ENCODE measurements at regions not wholly inside any gene's neighbourhood (a gene's known extent, or its start where the extent isn't known, plus 50 kb on each side); places are given as distances from the start of the nearest gene placed in this dataset.
A peak's percentile ranks its signal among the peaks of the same experiment; 100 is the strongest.

DNA sequence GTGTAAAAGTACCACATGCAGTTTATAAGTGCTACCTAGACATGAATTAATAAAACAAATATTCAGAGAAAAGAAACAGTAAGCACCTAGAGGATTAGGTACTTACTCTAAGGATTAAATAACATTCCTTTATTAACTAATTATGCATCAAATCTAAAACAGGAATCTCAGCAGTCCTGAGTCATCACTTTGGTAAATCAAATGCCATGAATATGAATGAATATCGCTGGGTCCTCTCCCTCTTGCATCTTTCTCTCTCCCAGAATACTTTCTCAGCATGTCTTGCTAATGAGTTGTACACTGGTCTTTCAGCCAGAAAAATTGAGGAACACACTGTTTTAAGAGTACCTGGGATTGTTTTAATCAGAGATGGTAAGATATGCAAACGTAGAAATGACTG lies 225.5 kb upstream of the NFE2L3 start:
- intact Hi-C loops (cut with DNase I): no loop called here
- ATAC-seq: no peak
- WGBS, 2 donors: 78 to 80% methylated on average over 2 of the region's 2 CpGs

DNA sequence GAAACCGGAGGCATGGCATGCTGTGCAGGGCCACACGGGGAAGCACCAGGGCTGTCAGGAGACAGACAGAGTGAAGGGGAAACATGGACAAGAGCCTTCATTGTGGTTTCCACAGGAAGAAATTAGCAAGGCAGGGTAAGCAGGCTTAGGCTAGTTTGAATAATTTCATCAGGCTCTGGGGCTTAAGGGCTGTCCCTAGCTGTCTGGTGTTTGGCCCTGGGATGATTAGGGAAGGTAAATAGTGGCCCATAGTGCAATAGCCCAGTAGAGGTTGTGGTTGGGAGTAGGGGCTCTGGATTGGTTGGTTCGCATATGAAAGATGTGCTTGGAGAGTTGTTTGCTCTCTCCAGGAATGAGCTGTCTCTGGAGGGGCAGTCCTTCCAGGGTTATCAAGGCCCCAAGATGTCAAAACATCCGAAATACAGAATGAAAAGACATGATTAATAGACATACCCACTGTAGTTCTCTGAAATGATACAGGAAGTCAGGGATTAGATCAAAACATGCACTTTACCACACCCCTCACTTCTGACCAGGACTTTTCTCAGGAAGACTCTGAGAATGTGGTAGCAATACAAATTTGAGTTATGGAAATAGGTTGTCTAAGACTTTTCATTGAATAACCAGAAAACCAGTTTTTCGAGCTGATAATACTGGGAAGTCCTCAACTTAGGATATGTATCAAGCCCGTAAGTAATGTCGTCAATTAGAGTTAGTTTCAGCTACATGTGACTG lies 224.9 kb upstream of the NFE2L3 start:
- no peak for DNase-seq
- FAIRE-seq: no peak
- 84 to 86% methylated on average over 7 of the region's 7 CpGs for WGBS, 2 donors
- H3K9me3 ChIP-seq: no peaks in the 10 kb centered on the region
- no peaks in the 10 kb centered on the region for H3K36me3 ChIP-seq
- H3K4me3 ChIP-seq: no peak overlapping the region
- TF ChIP-seq, protein P1, sequence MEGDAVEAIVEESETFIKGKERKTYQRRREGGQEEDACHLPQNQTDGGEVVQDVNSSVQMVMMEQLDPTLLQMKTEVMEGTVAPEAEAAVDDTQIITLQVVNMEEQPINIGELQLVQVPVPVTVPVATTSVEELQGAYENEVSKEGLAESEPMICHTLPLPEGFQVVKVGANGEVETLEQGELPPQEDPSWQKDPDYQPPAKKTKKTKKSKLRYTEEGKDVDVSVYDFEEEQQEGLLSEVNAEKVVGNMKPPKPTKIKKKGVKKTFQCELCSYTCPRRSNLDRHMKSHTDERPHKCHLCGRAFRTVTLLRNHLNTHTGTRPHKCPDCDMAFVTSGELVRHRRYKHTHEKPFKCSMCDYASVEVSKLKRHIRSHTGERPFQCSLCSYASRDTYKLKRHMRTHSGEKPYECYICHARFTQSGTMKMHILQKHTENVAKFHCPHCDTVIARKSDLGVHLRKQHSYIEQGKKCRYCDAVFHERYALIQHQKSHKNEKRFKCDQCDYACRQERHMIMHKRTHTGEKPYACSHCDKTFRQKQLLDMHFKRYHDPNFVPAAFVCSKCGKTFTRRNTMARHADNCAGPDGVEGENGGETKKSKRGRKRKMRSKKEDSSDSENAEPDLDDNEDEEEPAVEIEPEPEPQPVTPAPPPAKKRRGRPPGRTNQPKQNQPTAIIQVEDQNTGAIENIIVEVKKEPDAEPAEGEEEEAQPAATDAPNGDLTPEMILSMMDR (IDR thresholded peaks at IDR 0.05): no peak
- no peak overlapping the region for H3K27ac ChIP-seq
- H3K27me3 ChIP-seq: no peaks in the 10 kb centered on the region
- ATAC-seq: no peak
- intact Hi-C loops (cut with DNase I): no loop called here
- H3K4me1 ChIP-seq: peaks cover 0 to 9% (median 0%) of the 10 kb centered on the region in 3 donors

More for the DNA sequence above, 225.5 kb upstream of the NFE2L3 start:
- DNase-seq (no peak), FAIRE-seq (no peak)
- no peak overlapping the region for H3K4me3 ChIP-seq
- H3K36me3 ChIP-seq: no peaks in the 10 kb centered on the region
- H3K9me3 ChIP-seq: no peaks in the 10 kb centered on the region
- H3K27ac ChIP-seq: no peak overlapping the region
- TF ChIP-seq, protein P1 (IDR thresholded peaks at IDR 0.05): no peak
- H3K4me1 ChIP-seq: peaks cover 0 to 9% (median 0%) of the 10 kb centered on the region in 3 donors
- H3K27me3 ChIP-seq: no peaks in the 10 kb centered on the region

DNA sequence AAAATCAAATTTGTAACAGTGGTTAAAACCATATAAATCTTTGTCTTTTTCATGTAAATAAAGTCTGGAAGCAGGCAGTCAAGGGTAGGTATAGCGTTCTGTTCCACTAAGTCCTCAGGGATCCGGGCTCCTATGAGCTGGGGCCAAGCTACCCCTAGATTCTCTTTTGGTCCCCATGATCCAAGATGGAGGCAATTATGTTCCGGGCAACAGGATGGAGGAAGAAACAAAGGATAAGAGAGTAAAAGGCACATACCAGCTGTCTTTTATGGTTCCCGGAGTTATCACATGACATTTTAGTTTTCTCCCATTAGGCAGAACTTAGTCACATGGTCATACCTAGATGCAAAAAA lies 224.4 kb upstream of the NFE2L3 start:
- WGBS, 2 donors: 91 to 92% methylated on average over 4 of the region's 4 CpGs
- H3K27me3 ChIP-seq: no peaks in the 10 kb centered on the region
- H3K27ac ChIP-seq: no peak overlapping the region
- no peak overlapping the region for H3K4me3 ChIP-seq
- intact Hi-C loops (cut with DNase I): no loop called here
- H3K36me3 ChIP-seq: no peaks in the 10 kb centered on the region
- FAIRE-seq (no peak), DNase-seq (no peak), ATAC-seq (no peak)
- TF ChIP-seq, protein P1 (IDR thresholded peaks at IDR 0.05): no peak
- H3K4me1 ChIP-seq: peaks cover 0 to 9% (median 0%) of the 10 kb centered on the region in 3 donors
- H3K9me3 ChIP-seq: no peaks in the 10 kb centered on the region

DNA sequence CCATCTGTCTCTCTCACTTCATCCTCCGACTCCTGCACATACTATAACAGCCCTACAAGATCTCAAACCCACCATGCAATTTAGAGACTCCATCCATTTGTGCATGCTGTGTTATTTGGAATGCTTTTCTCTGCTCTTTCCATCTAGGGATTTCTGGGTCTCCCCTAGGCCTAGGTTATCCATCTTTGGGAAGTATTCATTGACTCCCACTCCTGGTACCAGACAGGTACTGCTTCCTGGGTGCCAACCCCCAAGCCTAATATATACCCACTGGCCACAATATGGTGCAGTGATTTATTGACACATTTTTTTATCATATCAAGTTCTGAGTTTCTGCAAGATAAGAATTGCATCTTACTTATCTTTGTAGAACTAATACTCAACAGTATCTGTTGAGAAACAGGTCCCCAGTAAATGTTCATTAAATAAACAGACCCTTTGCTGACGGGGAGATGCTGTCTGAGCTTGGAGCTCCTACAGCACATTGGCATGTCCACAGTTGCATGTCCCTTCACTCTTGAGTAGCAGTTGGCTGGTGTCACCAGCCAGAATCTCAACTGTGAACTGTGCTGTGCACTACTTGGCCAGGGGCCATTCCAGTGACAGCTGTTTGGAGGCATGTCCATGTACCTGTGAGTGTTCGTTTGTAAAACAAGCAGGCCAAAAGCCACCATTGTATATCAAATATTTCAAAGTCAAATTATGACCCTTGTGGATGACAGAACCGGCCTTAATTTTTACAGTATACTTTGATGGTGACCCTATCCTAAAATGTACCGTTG lies 223.3 kb upstream of the NFE2L3 start:
- intact Hi-C loops (cut with DNase I): no loop called here
- peak in 2 of 6 donors; percentile 29 to 46 for DNase-seq
- no peaks in the 10 kb centered on the region for H3K9me3 ChIP-seq
- no peak for FAIRE-seq
- WGBS, 2 donors: 75 to 80% methylated on average over 5 of the region's 5 CpGs
- no peaks in the 10 kb centered on the region for H3K36me3 ChIP-seq
- no peak overlapping the region for H3K27ac ChIP-seq
- TF ChIP-seq, protein P1 (IDR thresholded peaks at IDR 0.05): no peak
- H3K4me3 ChIP-seq: no peak overlapping the region
- peak in 2 of 4 donors; percentile 59 to 68 for ATAC-seq
- peaks cover 0 to 8% (median 0%) of the 10 kb centered on the region in 3 donors for H3K4me1 ChIP-seq
- no peaks in the 10 kb centered on the region for H3K27me3 ChIP-seq

DNA sequence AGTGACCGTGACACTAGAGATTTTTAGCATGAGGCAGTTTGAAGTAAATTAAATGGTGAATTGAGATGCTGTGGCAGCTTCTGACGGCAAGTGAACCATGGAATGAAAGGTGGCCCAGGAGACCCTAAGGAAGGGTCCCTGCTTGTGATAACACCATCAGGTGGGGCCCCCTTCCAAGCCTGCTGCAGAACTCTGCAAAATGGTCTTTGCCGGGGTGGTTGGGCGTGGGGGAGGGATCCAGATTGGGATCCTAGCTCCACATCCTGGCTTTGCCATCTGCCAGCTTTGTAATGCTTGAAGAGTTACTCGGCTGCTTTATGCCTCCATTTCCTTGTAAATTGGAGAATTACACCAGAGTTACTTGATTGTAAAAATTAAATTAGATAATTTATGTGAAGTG lies 222.6 kb upstream of the NFE2L3 start:
- H3K27me3 ChIP-seq: no peaks in the 10 kb centered on the region
- intact Hi-C loops (cut with DNase I): no loop called here
- WGBS, 2 donors: 90 to 94% methylated on average over 5 of the region's 5 CpGs
- peaks cover 0 to 4% (median 0%) of the 10 kb centered on the region in 3 donors for H3K4me1 ChIP-seq
- no peaks in the 10 kb centered on the region for H3K9me3 ChIP-seq
- TF ChIP-seq, protein P1 (IDR thresholded peaks at IDR 0.05): no peak
- no peak overlapping the region for H3K27ac ChIP-seq
- no peak for ATAC-seq
- H3K36me3 ChIP-seq: no peaks in the 10 kb centered on the region
- no peak for FAIRE-seq
- H3K4me3 ChIP-seq: no peak overlapping the region
- no peak for DNase-seq
